GM21423 (cell line): ENCODE measurements at regions not wholly inside any gene's neighbourhood (a gene's known extent, or its start where the extent isn't known, plus 50 kb on each side); places are given as distances from the start of the nearest gene placed in this dataset.
"Not testable (repeated sequence)": the region's sequence is repeated elsewhere in the genome, so short reads cannot be mapped to it uniquely, and the experiment has no call there.

ENCODE experiments used
- ATAC-seq: cut with Tn5 transposase; IDR thresholded peaks from one replicate; pipeline ENCODE4 v1.9.1; 2021; ENCODE audit warnings: mild to moderate bottlenecking, moderate library complexity; ENCODE audit not compliant: unreplicated experiment

GRCh38 chr16:88185976-88186888 is 196.5 kb upstream of the ZNF469 start:
- not testable (repeated sequence) for ATAC-seq

GRCh38 chr16:88186889-88187870 is 195.6 kb upstream of the ZNF469 start:
- not testable (repeated sequence) for ATAC-seq

DNA sequence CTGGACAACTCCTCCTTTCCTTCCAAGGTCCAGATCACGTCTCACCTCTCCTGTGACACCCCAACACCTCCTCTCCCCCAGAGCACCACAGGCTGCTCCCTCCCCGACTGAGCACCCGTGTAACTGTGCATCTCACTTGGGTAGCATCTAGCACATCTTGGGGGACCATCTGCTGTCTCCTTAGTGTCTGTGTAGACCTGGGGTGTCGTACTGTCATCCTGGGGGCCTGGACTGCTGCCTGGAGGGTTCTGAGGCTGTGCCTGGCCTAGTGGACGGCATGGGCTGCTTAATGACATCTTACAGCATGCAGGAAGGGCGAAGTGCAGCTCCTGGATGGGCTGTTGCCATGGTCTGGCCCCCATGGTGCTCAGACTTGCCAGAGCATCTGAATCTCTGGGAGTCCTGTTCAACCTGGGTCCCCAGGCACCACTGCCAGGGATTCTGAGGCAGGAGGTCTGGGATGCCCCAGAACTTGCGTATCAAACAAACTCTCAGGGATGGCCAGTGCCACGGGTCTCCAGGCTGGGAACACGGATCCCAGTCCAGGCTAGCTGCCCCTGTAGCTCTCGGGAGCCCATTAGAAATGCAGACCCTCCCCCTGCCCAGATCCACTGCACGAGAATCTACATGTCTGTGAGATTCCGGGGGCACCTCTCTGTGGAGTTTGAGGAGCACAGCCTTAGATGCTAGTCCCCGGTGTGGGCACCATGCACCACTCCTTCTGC is 194.4 kb upstream of the ZNF469 start:
- not testable (repeated sequence) for ATAC-seq

GRCh38 chr16:88190592-88191095 is 192.1 kb upstream of the ZNF469 start:
- ATAC-seq, result not testable (repeated sequence)

- not testable (repeated sequence) for ATAC-seq
Measured at GRCh38 chr16:88191168-88191567, 191.6 kb upstream of the ZNF469 start.

- ATAC-seq, result no peak
Measured at GRCh38 chr16:88192601-88193000, 190.2 kb upstream of the ZNF469 start.

DNA sequence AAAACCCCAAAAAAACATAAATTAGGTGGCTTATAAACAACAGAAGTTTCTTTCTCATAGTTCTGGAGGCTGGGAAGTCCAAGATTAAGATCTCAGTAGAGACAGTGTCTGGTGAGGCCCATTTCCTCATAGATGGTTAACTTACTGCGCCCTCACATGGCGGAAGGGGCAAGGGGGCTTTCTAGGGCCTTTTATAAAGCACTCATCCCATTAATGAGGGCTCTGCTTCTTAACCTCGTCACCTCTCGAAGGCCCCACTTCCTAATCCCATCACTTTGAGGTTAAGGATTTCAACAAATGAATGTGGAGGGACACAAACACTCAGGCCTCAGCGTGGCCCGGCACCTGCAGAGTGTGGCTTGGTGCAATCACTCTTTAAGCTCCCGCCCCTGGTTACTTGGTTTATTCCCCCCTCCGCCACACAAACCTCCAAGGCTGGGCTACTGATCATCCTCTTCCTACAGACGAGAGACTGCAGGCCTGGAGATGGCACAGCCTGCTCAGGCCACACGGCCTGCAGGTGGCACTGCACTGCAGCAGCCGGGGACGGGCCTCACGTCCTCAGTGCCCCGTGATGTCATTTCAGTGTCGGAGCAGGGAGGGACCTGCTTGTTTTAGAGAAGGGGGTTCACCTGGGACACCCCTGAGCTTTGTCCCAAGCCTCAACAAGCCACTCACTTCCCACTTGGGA is 188.9 kb upstream of the ZNF469 start:
- ATAC-seq, result not testable (repeated sequence)

- no peak for ATAC-seq
Measured at GRCh38 chr16:88194397-88195268, 188.1 kb upstream of the ZNF469 start.

GRCh38 chr16:88195269-88195705 is 187.5 kb upstream of the ZNF469 start:
- ATAC-seq, result no peak

DNA sequence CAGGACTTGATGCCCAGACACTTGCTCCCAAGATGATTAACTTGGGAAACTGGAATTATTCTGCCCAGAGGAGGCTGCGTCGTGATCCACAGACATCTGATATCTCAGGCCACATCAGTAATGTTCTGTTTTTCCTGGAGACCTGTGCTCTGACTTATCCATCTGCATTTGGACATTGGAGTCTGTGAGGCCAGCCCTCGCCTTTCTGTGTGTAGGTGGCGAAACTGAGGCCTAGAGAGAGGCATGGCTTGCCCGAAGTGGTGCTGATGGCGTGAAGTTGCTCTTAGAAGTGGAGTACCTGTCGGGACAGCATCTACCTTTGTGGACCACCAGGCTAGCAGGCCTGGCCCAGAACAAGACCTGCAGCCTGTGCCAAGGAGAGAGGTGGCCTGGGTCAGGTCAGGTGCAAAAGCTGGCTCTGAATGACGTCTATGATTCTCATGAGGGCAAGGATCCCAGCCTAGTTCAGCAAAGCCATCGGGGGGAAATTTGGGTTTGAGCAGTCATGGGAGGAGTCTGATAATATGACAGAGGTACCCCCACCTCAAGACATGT is 186.8 kb upstream of the ZNF469 start:
- ATAC-seq, result no peak

GRCh38 chr16:88196471-88197400 is 186.0 kb upstream of the ZNF469 start:
- ATAC-seq, result no peak

DNA sequence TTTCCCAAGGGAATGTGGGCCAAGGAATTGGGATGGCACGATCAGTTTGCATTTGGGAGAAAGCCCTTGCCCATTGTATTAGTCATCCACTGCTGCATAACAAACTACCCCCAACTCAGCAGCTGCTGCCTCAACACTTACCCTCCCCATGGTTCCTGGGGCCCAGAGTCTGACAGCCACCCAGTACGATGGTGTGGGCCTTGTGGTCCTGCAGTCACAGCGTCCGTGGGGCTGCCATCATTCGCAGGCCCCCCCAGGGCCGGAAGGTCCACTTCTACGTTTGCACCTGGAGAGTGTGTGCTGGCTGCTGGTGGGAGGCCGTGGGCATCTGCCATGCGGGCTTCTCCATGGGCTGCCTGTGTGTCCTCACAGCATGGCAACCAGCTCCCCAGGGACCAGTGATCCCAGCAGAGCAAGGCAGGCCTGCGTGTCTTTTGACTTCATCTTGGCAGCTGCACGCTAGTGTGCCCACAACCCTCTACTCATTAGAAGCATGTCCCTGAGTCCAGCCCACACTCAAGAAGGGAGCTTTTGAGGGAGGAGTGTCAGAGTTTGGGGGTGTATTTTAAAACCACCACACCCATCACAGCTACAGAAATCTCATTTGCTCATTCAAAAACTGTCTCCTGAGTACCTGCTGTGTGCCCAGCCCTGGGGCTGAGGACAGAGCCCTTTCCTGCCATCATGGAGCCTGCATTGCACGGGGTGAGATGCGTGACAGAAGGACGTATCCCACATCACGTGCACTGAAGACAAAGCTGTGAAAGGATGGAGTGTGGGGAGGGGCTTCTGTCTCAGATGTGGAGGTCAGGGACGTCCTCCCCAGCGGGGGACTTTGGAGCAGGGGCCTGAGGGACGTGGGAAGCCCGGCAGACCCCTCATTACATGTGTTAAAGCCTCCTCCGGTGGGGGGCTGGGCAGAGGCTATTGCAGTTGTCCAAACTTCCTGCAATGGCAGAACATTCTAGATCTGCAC is 185.0 kb upstream of the ZNF469 start:
- no peak for ATAC-seq

GRCh38 chr16:88198457-88199295 is 184.1 kb upstream of the ZNF469 start:
- ATAC-seq, result not testable (repeated sequence)

DNA sequence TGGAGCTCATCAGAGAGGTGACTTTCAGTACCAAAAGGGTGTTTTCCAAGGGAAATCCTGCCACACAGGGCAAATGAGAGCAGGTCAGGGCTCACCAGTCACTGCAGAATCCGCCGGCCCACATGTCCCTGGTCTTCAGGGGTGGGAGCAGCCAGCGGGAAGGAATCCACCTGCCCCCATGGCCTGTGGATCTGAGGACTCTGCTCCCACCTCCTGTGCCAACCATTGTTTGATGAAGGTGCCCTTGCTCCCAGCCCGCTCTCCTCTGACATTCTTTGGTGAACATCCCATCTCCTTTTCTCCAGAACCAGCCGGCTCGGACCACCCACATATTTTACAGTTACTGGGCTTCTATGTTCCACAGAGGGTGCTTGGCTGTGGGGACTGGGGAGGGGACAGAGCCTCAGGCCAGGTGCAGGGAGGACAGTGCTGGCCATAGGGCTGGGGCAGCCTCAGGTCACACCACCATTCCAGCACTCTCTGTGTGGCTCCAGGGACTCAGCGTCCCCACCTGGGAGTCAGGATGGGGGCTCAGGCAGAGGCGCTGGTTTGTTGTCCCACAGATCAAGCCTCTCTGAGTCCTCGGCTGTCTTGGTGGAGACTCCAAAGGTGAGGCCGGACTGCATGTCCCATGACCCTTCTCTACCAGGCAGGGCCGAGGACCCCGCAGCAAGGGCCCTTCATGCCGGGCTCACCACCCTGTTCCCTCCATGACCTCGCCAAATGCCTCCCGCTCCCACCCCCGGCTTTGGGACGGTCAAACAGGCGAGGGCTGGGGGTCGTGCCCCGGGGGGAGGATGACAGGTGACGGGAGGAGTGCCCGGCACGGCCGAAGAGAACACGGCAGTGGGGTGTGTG is 183.2 kb upstream of the ZNF469 start:
- not testable (repeated sequence) for ATAC-seq
